Left lung (tissue), 4 donors: ENCODE measurements at regions not wholly inside any gene's neighbourhood (a gene's known extent, or its start where the extent isn't known, plus 50 kb on each side); places are given as distances from the start of the nearest gene placed in this dataset.
A peak's percentile ranks its signal among the peaks of the same experiment; 100 is the strongest.

Source experiments
- ATAC-seq: fragments of 200-7000 bp; cut with Tn5 transposase; one replicate; pipeline ENCODE4 v1.9.1; 2020; ENCODE audit warnings: moderate library complexity
- DNase-seq, 4 donors: peaks; one replicate each; pipeline ENCODE4 v3.0.0-alpha.2; 2013 to 2020
- H3K27ac ChIP-seq, 2 donors: fragments of 200-600 bp; sonication (generic) in 1 of 2; one replicate each; pipeline versions ENCODE4 v1.5.0 to v1.8.0; 2020 to 2021
- H3K27me3 ChIP-seq, 2 donors: fragments of 200-600 bp; sonication (generic) in 1 of 2; one replicate each; pipeline versions ENCODE4 v1.5.0 to v1.8.0; 2020 to 2021
- H3K36me3 ChIP-seq, 2 donors: fragments of 200-600 bp; sonication (generic) in 1 of 2; one replicate each; pipeline versions ENCODE4 v1.5.0 to v1.8.0; 2020 to 2021
- H3K4me1 ChIP-seq, 2 donors: fragments of 200-600 bp; one replicate each; pipeline ENCODE4 v1.8.0; 2021
- H3K4me3 ChIP-seq, 2 donors: fragments of 200-600 bp; sonication (generic) in 1 of 2; one replicate each; pipeline versions ENCODE4 v1.5.0 to v1.8.0; 2020 to 2021; ENCODE audit warnings: mild to moderate bottlenecking in 1 of 2
- H3K9me3 ChIP-seq, 2 donors: fragments of 200-600 bp; sonication (generic) in 1 of 2; one replicate each; pipeline versions ENCODE4 v1.5.0 to v1.8.0; 2020 to 2021
- intact Hi-C, 2 donors: fragments of 100-400 bp; cut with DNase I; formaldehyde crosslinking; loops; one replicate each; pipeline versions ENCODE4 v1.11.2 to v1.14.2; 2022
- TF ChIP-seq, protein P1 (sequence below), 2 donors: fragments of 200-600 bp; sonication (generic) in 1 of 2; IDR thresholded peaks; one replicate each; pipeline versions ENCODE4 v1.5.0 to v1.8.0; 2021; ENCODE audit warnings: antibody characterized with exemption in 2 of 2
- donor health status: DM: no; HTN: yes; CAD: no.
- donor health status: DM: no; HTN: no; CAD: no.

DNA sequence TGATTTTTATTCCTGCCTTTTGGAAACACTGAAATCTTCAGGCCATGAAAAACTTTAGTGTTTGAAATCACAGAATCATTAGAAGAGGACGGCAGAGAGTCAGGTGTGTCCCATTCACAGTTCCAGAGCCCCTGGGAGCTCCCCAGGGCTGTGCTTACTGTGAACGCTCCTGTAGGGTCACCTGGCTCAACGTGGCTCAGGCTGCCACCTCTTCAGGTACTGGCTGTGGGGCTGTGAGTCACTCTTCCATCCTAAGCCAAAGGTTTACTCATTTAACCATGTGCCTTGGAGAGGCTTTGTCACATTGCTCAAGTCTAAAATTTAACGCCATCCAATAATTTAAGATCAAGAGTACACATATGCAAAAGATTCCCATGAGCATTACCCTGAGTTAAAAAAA, 50.2 kb upstream of the FSTL4 start:
- Histone ChIP-seq H3K36me3 (no peaks in the 10 kb centered on the region), H3K4me3 (no peak overlapping the region), H3K27ac (no peak overlapping the region), H3K9me3 (no peaks in the 10 kb centered on the region), H3K4me1 (no peaks in the 10 kb centered on the region), H3K27me3 (no peaks in the 10 kb centered on the region)
- DNase-seq = no peak
- TF ChIP-seq, protein P1, sequence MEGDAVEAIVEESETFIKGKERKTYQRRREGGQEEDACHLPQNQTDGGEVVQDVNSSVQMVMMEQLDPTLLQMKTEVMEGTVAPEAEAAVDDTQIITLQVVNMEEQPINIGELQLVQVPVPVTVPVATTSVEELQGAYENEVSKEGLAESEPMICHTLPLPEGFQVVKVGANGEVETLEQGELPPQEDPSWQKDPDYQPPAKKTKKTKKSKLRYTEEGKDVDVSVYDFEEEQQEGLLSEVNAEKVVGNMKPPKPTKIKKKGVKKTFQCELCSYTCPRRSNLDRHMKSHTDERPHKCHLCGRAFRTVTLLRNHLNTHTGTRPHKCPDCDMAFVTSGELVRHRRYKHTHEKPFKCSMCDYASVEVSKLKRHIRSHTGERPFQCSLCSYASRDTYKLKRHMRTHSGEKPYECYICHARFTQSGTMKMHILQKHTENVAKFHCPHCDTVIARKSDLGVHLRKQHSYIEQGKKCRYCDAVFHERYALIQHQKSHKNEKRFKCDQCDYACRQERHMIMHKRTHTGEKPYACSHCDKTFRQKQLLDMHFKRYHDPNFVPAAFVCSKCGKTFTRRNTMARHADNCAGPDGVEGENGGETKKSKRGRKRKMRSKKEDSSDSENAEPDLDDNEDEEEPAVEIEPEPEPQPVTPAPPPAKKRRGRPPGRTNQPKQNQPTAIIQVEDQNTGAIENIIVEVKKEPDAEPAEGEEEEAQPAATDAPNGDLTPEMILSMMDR (IDR thresholded peaks at IDR 0.05) = no peak
- intact Hi-C loops = no loop called here
- ATAC-seq = peak; percentile 73
